ENCODE measurements at regions not wholly inside any gene's neighbourhood (a gene's known extent, or its start where the extent isn't known, plus 50 kb on each side); places are given as distances from the start of the nearest gene placed in this dataset.

DNA sequence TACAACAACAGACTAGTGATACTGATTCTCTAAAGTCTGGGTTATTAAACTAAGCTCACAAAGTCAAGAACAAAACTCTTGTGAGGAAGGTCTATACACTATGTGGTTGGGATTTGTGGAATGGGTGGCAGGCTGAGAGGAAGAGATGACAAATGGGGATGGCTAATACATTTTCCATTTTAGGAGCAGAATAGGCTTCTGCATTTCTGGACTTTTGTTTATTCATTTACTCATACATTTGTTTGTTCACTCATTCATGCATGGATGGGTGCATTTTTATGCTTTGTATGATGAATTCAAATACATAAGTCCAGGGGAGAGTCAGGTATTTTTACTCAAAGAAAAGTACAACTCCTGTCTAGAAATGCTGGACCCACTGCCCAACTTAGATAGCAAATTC lies 637.4 kb upstream of the CDH2 start:
- Histone ChIP-seq H3K27ac (no peak overlapping the region), H3K4me1 (no peaks in the 10 kb centered on the region), H3K36me3 (no peaks in the 10 kb centered on the region), H3K4me3 (no peak overlapping the region), H3K9me3 (peaks cover 0 to 2% (median 0%) of the 10 kb centered on the region in 3 donors), H3K27me3 (no peaks in the 10 kb centered on the region)
- no peak for TF ChIP-seq CTCF (IDR thresholded peaks at IDR 0.05)
- no peak for TF ChIP-seq POLR2AphosphoS5 (IDR thresholded peaks at IDR 0.05)
- TF ChIP-seq POLR2A (IDR thresholded peaks at IDR 0.05), result no peak
- no peak for TF ChIP-seq EP300 (IDR thresholded peaks at IDR 0.05)
- ATAC-seq, result no peak

DNA sequence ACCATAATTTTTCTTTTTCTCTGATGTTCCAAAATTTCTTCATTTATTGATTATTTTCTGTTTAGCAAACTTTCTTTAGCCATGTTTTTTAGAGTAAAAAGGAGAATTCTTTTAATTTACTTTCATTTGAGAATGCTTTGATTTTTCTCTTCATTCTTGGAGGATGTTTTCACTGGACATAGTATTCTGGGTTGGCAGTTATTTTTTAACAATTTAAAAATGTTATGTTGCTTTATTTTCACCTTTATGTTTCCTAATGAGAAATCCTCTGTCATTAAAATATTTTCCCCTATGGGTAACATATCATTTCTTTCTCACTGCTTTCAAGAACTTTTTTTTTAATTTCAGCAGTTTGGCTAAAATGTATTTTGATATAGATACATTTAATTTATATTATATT lies 631.4 kb upstream of the CDH2 start:
- no peaks in the 10 kb centered on the region for H3K27me3 ChIP-seq
- TF ChIP-seq EP300 (IDR thresholded peaks at IDR 0.05) (no peak), POLR2AphosphoS5 (IDR thresholded peaks at IDR 0.05) (no peak), POLR2A (IDR thresholded peaks at IDR 0.05) (no peak), CTCF (IDR thresholded peaks at IDR 0.05) (no peak)
- no peaks in the 10 kb centered on the region for H3K4me1 ChIP-seq
- H3K9me3 ChIP-seq, result peaks cover 0 to 9% (median 0%) of the 10 kb centered on the region in 3 donors
- H3K36me3 ChIP-seq, result no peaks in the 10 kb centered on the region
- no peak for ATAC-seq
- H3K27ac ChIP-seq, result no peak overlapping the region
- no peak overlapping the region for H3K4me3 ChIP-seq

- 15 to 50% methylated on average over 1 of the region's 1 CpG for WGBS, 2 donors (ENCODE audit: low coverage in 1 of 2)
- TF ChIP-seq POLR2A (IDR thresholded peaks at IDR 0.05) (no peak), EP300 (IDR thresholded peaks at IDR 0.05) (no peak), CTCF (IDR thresholded peaks at IDR 0.05) (no peak), POLR2AphosphoS5 (IDR thresholded peaks at IDR 0.05) (no peak)
- H3K4me3 ChIP-seq, result no peak overlapping the region
- H3K36me3 ChIP-seq, result no peaks in the 10 kb centered on the region
- no peak for ATAC-seq
- H3K4me1 ChIP-seq, result no peaks in the 10 kb centered on the region
- no peak overlapping the region for H3K27ac ChIP-seq
- no peaks in the 10 kb centered on the region for H3K27me3 ChIP-seq
- H3K9me3 ChIP-seq, result peaks cover 0 to 9% (median 0%) of the 10 kb centered on the region in 3 donors
Observed at GRCh38 chr18:28805491-28805890, 628.6 kb upstream of the CDH2 start.

DNA sequence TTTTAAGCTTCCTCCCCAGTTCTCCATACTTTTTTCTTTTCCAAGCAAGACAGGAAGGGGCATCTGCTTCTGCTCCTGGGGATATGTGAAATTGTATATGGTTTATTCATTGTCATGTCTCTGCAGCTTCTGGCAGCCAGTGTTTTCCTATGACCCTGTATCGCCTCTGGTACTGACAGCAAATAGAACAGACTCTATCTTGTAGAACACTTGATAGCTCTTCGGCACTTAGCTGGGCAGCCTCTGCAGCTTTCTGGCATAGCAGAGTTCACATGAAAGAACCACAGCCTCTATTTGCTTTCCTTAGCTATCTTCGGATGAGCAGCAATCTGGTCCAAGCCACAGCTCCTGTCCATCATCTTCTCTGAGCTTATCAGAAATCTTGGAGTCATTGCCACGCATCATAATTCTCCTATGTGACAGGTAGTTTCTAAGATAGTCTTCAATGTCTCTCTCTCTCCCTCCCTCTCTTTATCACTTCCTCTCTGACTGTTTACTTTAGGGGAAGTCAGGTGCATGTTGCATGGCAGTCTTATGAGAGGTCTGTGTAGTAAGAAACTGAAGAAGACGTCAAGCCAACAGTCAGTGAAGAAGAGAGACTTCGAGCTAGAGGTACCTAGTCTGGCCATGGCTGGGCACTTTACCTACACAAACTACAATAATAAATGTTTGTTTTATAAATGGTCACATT lies 627.7 kb upstream of the CDH2 start:
- peaks cover 0 to 9% (median 0%) of the 10 kb centered on the region in 3 donors for H3K9me3 ChIP-seq

More for the DNA sequence above, 627.7 kb upstream of the CDH2 start:
- TF ChIP-seq POLR2AphosphoS5 (IDR thresholded peaks at IDR 0.05) (no peak), POLR2A (IDR thresholded peaks at IDR 0.05) (no peak), CTCF (IDR thresholded peaks at IDR 0.05) (no peak), EP300 (IDR thresholded peaks at IDR 0.05) (no peak)
- Histone ChIP-seq H3K4me3 (no peak overlapping the region), H3K36me3 (no peaks in the 10 kb centered on the region), H3K27me3 (no peaks in the 10 kb centered on the region), H3K27ac (no peak overlapping the region), H3K4me1 (no peaks in the 10 kb centered on the region)
- ATAC-seq, result no peak
- WGBS, 2 donors (ENCODE audit: low coverage in 1 of 2), result 30 to 78% methylated on average over 5 to 6 of the region's 6 CpGs
